Kidney glomerular epithelial cell (primary cell): ENCODE measurements at regions not wholly inside any gene's neighbourhood (a gene's known extent, or its start where the extent isn't known, plus 50 kb on each side); places are given as distances from the start of the nearest gene placed in this dataset.
A peak's percentile ranks its signal among the peaks of the same experiment; 100 is the strongest.
"Not testable (repeated sequence)": the region's sequence is repeated elsewhere in the genome, so short reads cannot be mapped to it uniquely, and the experiment has no call there.

Source experiments
- DNase-seq: peaks from one replicate; lab custom pipeline; 2025; lab: John Stamatoyannopoulos, UW

DNA sequence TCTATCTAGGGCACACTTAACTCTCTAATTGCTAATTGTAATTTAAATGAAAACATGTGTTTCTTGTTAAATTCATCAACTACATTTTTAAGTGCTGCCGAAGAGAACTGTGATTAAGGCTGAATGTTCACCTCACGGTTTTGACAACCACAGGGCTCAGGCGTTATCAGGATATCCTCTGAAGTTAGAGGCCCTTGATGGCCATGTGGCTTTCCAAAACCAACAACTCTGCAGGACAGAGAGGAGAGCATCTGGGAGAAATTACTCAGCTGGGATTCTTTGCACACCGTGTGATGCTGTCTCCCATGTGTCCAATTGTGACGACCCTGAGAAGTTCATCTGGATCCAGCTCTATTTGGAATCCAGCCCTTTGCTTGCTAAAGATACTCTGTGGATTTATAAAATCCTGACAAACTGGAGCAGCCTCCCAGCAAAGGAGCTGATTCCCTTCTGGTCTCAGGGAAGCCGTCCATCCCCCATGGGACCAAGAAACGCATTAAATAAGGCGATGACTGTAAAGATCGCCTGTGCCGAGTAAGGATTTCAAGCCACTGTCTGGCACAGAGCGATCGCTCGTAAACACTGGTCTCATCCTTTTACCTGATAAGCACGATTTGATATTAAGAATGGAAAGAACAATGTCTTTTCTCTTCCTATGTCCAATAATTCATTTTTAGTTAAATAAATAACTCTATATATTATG, 401.1 kb downstream of the CD83 start:
- no peak for DNase-seq

DNA sequence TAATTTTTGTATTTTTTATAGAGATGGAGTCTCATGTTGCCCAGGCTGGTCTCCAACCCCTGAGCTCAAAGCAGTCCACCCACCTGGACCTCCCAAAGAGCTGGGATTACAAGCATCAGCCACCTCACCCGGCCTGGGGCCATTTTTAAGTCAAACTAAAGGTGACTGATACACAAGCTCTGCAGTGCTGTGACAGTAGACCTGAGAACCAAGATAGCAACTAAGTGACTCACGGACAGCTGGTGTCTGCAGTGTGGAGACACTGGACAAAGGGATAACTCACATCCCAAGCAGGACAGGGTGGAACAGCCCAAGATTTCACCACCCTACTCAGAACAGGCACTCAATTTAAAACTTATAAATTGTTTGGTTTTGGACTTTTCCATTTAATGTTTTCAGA, 402.5 kb downstream of the CD83 start:
- no peak for DNase-seq

DNA sequence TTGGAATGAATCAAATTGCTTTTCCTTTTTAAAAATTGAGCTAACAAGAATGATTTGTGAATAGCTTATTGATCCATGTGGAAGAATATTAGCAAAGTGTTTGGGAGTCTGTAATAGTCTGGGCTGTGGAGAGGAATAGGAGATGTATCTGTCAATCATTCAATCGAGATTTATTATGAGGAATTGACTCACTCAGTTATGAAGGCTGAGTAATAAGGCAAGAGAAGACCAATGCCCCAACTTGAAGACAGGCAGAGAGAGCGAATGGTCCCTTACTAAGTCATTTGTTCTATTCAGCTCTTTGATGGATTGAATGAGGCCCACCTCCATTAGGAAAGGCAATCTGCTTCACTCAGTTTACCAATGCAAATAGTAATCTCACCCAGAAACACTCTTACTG, 403.0 kb downstream of the CD83 start:
- DNase-seq = no peak

DNA sequence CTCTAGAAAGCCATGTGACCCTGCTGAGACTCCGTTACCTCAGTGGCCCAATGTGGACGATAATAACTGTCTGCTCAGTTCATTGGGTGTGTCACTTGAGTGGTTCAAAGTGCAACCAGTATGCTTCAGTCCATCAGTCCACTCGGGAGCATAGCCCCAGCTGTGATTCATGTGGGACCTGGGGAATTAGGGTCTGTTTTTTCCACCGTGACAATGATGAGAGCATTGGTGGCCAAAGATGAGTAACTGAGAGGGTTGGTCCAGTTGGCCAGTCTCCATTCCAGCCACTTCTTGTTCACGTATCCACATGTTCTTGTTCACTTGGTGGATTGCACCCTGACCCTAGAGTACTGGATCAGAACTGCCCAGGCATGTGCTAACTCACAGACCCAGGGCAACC, 403.6 kb downstream of the CD83 start:
- no peak for DNase-seq

DNA sequence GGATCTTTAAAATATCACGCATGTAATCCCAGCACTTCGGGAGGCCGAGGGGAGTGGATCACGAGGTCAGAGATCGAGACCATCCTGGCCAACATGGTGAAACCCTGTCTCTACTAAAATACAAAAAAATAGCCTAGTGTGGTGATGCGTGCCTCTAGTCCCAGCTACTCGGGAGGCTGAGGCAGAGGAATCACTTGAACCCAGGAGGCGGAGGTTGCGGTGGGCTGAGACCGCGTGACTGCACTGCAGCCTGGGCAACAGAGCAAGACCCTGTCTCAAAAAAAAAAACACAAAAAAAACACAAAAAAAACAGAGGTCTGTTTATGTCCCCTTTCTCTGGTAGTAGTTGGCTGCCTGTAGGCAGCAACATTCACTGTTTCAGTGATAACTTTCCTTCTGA, 404.3 kb downstream of the CD83 start:
- DNase-seq = not testable (repeated sequence)

DNA sequence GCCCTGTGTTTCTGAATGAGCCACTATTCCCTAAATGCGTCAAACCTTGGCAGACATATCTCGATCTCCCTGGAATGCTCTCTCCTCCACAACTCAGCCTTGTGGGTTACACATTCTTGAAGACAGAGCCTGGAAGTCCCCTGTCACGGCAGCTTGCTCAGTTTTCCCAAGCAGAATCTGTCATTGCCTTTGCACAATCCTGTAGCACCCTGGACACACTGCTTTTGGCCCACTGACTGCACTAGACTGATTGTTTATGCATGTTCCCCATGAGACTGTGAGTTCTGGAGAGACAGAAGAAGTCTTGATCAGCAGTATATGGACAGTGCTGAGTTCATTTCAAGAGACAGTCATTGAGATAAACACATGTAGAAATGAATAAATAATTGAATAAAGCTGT, 406.7 kb downstream of the CD83 start:
- peak; percentile 68 for DNase-seq

DNA sequence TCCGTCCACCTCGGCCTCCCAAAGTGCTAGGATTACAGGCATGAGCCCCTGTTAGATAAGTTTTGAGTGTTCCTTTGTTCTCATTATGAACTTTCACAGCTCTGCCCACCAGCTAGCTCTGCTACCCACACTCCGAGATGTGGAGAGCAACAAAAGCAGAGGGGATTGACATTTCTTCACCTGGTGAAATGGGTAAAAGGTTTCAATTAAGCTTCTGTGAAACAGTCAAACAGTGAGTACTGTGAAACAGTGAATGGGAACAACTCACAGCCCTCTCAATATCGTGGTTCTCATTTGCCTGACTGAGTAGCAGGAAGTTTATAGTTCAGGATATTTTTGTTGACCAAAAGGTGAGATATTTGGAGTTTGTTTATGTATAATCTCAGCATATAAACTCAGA, 412.8 kb downstream of the CD83 start:
- DNase-seq = no peak

DNA sequence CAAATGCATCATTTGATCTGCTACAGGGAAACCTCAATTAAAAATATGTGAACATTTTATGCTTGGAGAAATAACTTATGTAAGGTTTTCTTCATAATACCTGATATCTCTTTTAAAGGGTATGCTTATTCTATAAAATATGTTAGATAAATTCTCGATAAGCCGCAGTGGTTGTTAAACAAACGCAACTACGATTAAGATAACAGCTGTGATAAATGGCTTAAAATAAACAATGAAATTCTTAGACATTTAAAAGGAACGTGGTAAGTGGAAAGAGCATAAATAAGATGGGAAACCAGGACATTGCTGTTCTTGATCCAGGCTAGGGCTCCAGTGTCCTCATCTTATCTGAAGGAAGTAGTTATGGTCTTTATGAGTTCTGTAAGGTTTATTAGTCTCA, 415.9 kb downstream of the CD83 start:
- no peak for DNase-seq

DNA sequence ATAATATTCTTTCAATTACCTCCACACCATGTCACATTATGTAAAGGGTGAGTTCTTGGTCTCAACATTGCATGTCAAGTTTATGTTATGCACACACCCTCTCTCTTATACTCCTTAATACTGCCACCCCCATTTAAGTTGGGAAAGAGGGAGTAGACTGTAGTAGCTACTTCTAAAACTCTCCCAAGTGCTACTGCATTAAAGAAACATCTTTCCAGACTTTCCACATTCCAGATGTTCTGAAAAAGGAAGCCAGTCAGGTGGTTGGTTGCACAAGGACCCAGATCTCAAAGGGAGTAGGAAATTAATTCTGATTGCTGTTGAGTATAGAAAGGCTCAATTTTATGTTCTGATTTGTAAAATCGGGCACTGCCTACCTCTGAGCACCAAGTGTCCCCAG, 419.5 kb downstream of the CD83 start:
- DNase-seq = no peak

DNA sequence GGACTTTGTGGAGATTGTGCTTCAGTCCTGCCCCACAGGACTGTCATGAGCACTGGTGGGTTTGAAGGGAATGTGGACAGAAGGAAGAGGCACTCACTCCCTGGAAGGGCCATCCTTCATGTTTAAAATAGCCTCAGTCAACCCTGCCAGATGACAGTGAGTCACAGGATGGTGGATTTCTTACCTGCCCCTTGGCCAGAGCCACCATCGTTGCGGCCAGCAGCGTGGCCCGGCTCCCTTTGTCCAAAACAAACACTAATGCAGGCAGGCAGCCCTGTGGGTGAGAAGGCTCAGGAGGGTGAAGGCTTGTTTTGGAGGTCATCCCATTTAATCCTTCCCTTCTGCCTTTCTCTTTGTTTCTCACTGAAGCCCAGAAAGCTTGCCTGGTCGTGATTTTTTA, 422.7 kb downstream of the CD83 start:
- no peak for DNase-seq

DNA sequence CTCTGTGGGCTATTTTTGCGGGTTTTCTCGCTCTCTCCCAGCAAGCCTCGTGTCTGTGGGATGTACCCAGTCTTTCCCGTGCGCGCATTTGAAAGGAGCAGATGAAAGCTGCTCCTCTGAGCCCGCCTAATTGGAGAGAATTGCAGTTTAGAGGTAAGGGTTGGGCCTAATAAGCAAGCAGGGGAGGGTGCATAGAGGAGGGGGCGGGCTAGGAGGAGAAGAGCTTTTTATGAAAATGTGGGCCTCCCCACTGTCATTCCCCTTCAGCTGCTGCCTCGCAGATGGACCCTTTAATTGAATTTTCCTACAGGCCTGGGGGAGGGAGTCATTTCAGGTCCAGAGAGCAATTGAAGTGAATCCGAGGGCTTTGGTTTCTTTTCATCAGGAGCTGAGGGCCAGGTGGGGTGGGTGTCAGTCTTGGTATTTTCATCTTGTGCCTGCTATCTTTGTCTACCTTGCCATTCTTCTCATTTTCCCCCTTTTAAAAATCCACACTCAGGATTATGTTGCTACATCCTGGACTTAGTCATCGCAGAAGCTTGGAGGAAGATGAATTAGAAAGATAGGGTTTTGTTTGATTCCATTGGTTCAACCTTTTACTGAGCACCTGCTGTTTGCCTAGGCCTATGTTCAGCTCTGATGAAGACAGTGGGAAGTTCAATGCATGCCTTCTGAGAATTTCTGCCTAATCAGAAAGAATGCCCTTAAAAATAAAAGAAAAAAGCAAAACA, 423.4 kb downstream of the CD83 start:
- DNase-seq = no peak

DNA sequence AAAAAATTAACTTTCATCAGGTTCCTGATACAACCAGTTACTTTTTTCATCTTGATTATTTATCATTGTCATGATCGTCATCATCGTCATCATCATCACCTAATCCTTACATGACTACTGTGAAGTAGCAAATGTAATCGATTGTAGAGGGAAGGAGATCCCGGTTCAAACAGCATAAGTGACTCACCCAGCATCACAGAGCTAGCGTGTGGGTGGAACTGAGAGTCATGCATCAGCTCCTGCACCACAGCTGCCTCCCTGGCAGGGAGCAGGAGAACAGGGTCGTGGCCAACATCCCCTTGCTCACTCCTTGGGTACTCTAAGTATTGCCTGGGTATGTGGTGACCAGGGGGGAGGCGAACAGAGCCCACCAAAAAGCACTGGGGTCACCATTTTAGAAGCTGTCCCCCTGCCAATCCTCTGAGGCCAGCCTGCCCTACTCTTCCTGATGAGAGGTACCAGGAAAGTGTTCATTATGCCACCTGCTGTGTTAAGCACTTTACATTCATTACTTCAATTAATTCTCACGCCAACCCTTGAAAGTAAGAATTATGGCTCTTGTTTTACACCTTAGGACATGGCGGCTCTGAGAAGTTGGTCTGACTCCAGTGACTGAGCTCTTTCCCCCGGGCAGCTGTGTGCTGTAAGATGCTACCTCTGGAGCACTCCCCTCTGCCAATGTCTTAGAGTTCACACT, 425.2 kb downstream of the CD83 start:
- DNase-seq = peak; percentile 61

DNA sequence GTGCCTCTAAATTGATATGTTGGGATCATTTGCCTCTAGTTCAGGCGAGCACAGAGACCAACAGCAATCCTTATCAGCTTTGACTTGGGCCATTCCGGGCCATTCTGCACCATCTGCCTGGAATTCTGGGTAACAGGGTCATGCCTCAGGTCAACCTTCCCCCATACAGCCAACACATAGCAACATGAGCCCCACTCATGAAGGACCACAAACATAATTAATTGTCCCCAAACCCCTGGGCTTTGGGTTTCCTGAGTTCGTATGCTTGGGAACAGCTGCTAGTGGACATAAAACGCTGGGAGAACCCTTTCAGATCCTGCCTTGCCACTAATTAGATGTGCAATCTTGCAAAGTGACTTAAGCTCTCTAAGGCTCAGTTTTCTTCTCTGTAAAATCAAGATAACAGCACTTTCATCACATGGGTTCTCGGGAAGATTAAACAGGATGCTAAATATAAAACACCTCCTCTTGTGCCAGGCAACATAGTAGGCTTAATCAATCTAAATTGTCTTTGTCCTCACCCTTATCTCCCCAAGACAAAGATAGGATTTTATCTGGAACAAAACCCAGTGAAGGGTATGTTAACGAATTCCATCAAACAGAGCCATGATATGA, 426.5 kb downstream of the CD83 start:
- DNase-seq = no peak

DNA sequence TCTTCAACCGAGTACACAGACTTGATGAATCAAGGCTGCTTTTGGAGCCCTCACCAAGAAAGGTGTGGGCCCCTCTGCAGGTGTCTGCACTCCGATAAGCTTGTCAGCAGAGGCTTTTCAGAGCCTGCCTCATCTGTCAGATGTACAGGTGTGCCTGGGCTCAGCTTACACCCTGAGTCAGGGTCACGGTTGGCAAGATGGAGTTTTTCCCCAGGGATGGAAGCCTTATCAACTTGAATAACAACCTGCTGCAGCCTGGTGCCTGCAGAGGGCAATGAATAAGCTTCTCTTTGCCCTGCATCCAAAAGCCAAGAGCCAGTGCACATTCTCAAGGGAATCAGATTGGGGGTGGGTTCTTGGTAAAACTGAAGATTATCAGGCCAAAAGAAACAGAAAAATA, 427.1 kb downstream of the CD83 start:
- DNase-seq = no peak

DNA sequence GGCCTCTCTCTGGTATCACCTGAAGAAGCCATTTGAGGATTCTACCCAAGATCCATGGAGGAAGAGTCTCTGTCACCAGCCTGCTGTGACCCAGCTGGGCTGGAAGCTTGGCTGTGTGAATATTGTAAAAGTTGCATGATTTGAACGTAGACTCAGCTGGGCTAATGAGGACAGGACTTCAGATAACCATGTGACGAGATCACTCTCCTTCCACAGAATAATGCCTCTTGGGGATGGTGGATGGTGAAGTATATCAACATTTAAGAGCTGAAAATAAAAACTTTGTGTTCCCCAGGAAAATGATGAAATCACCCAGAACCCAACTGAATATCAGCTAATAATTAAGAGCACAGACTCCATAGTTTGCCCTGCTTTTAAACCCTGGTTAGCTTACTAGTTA, 427.9 kb downstream of the CD83 start:
- DNase-seq = no peak

DNA sequence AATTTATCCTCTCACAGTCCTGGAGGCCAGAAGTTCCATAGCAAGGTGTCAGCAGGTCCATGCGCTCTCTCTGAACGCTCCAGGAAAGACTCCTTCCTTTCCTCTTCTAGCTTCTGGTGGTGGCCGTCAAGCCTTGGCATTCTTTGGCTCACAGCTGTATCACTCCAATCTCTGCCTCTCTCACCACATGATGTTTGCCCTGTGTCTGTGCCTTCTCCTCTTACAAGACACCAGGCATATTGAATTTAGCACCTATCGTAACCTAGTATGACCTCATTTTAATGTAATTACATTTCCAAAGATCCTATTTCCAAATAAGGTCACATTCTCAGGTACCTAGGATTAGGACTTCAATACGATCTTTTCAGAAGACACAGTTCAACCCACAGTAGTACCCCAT, 428.5 kb downstream of the CD83 start:
- no peak for DNase-seq

DNA sequence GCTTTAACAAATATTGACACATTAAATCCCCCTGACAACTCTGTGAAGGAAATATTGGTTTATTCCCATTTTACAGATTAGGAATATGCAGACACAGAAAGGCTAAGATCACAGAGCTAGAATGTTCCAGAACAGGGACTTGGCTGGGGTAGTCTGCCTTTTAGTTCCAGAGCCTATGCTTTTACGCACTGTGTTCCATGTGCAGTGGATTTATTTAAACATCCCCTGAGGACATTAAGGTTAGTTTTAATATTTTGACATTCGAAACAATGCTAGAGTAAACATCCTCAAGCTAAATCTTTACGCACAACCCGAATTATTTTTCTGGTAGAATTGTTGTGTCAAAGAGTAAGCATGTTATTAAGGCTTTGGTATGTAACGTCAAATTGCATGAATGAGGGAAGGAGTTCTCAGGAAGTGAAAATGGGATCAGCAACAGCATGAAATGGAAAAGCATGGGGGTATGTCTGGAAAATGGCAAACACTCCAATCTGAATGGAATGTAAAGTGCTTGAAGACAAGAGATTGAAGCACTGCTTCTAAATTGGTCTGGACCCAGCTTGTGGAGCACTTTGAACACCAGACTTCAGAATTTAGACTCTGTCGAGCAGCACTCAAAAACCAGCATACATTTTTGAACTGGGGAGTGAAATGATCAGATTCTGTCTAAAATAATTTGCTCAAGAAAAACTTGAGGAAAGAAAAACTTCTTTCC, 429.9 kb downstream of the CD83 start:
- DNase-seq = no peak

DNA sequence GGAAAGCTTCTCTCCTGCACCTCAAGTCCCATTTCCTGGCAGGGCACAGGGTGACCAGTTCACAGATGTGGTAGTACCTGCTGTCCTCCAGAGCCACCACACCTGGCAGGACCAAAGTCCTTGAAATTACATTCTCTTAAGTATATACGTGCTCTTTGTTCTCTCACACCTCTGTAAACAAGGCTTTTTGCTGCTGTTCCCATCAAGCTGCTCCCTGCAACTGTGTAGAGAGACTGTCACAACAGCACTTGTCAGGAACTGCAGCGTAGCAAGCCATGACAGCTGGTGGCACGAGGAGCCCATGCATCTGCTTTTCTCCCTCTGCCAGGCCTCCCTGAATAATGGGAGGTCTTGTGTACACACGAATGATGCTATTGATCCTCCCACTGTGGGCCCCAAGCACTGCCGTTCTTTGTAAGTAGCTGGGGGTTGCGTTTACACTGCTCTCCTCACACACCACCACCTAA, 431.8 kb downstream of the CD83 start:
- no peak for DNase-seq

DNA sequence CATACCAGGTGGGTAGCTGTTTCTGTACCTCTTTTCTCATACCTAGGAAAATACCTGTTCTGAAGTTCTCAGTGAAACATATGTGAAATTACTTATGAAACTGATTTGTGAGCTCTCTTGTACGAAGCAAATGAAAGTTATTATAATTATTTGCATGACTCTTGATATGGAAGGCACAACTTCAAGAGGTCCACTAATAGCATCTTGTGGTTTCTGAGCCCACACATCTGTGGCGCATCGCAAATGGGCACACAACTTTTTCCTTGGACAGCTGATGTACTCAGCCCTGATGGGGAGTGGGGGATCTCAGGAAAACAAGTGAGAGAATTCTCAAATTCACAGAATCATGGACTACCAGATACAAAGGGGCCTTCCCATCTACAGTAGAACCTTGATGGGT, 432.3 kb downstream of the CD83 start:
- DNase-seq = no peak

DNA sequence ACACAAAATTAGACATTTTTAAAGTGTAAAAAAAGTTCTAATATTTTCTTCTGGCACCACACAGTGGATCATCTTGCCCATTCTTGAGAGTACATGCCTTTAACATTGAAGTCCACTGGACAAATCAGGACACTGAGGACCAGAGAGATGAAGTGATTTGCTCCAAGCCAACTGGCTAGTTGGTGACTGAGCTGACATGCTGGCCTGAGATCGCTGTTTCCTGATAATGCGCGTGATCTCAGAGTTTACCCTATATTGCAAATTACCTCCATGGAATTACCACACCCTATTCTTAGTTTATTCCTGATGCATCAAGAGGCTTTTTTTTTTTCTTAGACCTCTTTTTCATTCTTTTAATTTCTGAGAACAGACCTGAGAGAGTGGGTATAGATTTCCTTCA, 432.8 kb downstream of the CD83 start:
- DNase-seq = no peak

DNA sequence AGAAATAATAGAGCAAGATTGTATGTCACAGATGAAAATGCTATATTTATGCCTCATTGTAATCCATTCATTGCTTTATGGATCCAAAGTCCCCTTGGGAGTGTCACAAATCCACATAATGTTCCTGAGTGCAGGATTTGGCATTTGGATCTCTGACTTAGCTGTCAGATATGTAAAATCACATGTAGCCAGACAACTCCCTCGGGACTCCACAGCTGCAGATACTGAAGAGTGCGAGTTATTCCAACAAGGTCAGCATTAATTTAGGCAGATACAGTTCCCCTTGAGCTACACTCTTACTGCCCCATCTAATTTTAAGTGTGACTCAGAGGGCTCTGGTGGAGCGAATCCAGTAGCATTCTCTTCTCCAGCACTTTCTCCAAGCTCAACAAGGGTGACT, 433.2 kb downstream of the CD83 start:
- no peak for DNase-seq

DNA sequence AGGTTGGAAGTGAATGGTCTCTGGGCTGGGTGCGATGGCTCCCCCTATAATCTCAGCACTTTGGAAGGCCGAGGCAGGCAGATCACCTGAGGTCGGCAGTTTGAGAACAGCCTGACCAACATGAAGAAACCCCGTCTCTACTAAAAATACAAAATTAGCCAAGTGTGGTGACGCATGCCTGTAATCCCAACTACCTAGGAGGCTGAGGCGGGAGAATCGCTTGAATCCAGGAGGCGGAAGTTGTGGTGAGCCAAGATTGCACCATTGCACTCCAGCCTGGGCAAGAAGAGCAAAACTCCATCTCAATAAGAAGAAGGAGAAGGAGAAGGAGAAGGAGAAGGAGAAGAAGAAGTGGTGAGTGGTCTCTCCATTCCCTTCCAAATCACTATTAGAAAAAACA, 434.0 kb downstream of the CD83 start:
- DNase-seq = not testable (repeated sequence)
